H1 (cell line): ENCODE measurements at regions not wholly inside any gene's neighbourhood (a gene's known extent, or its start where the extent isn't known, plus 50 kb on each side); places are given as distances from the start of the nearest gene placed in this dataset.

Experiments used
- CTCF ChIA-PET: fragments of 300-600 bp; sonication (Branson Sonifier 250); formaldehyde crosslinking; loops from one replicate; lab custom pipeline; 2021; ENCODE audit not compliant: partially characterized antibody; lab: Charles Lee
- POLR2A ChIA-PET: fragments of 300-600 bp; sonication (Branson Sonifier 250); formaldehyde crosslinking; loops from one replicate; lab custom pipeline; 2021; ENCODE audit warnings: inconsistent platforms; ENCODE audit not compliant: partially characterized antibody; lab: Charles Lee
- DNase-seq, 2 experiments: peaks; one replicate each; pipeline versions ENCODE4 v3.0.0 to v3.0.0-alpha.2; 2010 to 2022; ENCODE audit warnings: low spot score in 2 of 2, low read depth in 1 of 2, mixed read lengths in 1 of 2
- FAIRE-seq: peaks from 2 replicates; lab custom pipeline; 2011; peaks lifted over from hg19 to GRCh38; lab: Jason Lieb, UNC
- H2AFZ ChIP-seq: 2 replicates; pipeline ENCODE4 v1.8.1; 2012; ENCODE audit warnings: low read length, inconsistent platforms
- H2AK5ac ChIP-seq: 2 replicates; pipeline ENCODE4 v1.6.1; 2013; ENCODE audit warnings: low read depth, low read length
- H2BK120ac ChIP-seq: replicated peaks from 2 replicates; pipeline ENCODE3; 2013; ENCODE audit warnings: low read depth, low read length, inconsistent platforms
- H2BK12ac ChIP-seq: 2 replicates; pipeline ENCODE4 v1.6.1; 2013; ENCODE audit warnings: low read depth, low read length
- H2BK15ac ChIP-seq: 2 replicates; pipeline ENCODE4 v1.6.1; 2013; ENCODE audit warnings: low read length
- H2BK20ac ChIP-seq: 2 replicates; pipeline ENCODE4 v1.6.1; 2013; ENCODE audit warnings: low read length
- H2BK5ac ChIP-seq: 2 replicates; pipeline ENCODE4 v1.6.1; 2013; ENCODE audit warnings: low read depth, low read length
- H3K14ac ChIP-seq: 2 replicates; pipeline ENCODE4 v1.6.1; 2013; ENCODE audit warnings: inconsistent platforms; ENCODE audit not compliant: insufficient read length
- H3K18ac ChIP-seq: 2 replicates; pipeline ENCODE4 v1.6.1; 2013; ENCODE audit warnings: low read length; ENCODE audit errors: extremely low read depth
- H3K23ac ChIP-seq: 2 replicates; pipeline ENCODE4 v1.6.1; 2013; ENCODE audit warnings: inconsistent platforms; ENCODE audit not compliant: insufficient read length
- H3K23me2 ChIP-seq: 2 replicates; pipeline ENCODE4 v1.6.1; 2013; ENCODE audit warnings: low read depth, low read length
- H3K27ac ChIP-seq: 2 replicates; pipeline ENCODE4 v1.6.1; 2011; ENCODE audit warnings: low read depth, low read length, inconsistent platforms
- H3K27me3 ChIP-seq, 4 experiments: replicated peaks in 1 of 4; 1 replicate in 1 of 4; 2 replicates in 3 of 4; pipeline versions ENCODE4 v1.6.1 to v1.8.1; 2011 to 2013; ENCODE audit warnings: low read length in 3 of 4, mild to moderate bottlenecking in 3 of 4, inconsistent platforms in 2 of 4, mixed read lengths in 2 of 4, moderate library complexity in 1 of 4; ENCODE audit not compliant: control insufficient read depth in 3 of 4, insufficient read depth in 3 of 4; ENCODE audit errors: extremely low read depth in 1 of 4
- H3K36me3 ChIP-seq, 4 experiments: 2 replicates each; pipeline versions ENCODE4 v1.6.1 to v1.8.1; 2011 to 2013; ENCODE audit warnings: mild to moderate bottlenecking in 4 of 4, low read length in 3 of 4, moderate library complexity in 2 of 4, control low read depth in 1 of 4, inconsistent platforms in 1 of 4; ENCODE audit not compliant: insufficient read depth in 4 of 4, control insufficient read depth in 2 of 4
- H3K4ac ChIP-seq: replicated peaks from 2 replicates; pipeline ENCODE3; 2013; ENCODE audit warnings: low read length, low read depth, mixed read lengths, inconsistent platforms; ENCODE audit not compliant: insufficient read length
- H3K4me1 ChIP-seq, 4 experiments: replicated peaks in 1 of 4; 1 replicate in 1 of 4; 2 replicates in 3 of 4; pipeline versions ENCODE4 v1.6.1 to v1.8.1; 2011 to 2013; ENCODE audit warnings: low read length in 3 of 4, inconsistent platforms in 2 of 4, mixed read lengths in 1 of 4; ENCODE audit not compliant: insufficient read depth in 4 of 4, control insufficient read depth in 3 of 4
- H3K4me2 ChIP-seq, 2 experiments: 2 replicates each; pipeline versions ENCODE4 v1.6.1 to v1.8.1; 2011 to 2013; ENCODE audit warnings: low read depth in 2 of 2, low read length in 2 of 2, control low read depth in 1 of 2, inconsistent platforms in 1 of 2, mild to moderate bottlenecking in 1 of 2; ENCODE audit not compliant: insufficient read depth in 1 of 2
- H3K4me3 ChIP-seq, 4 experiments: fragments of 200-600, 300-600 bp in 1 of 4; sonication (generic), shearing (Covaris generic), sonication (Bioruptor Twin) in 1 of 4; 2 replicates each; pipeline versions ENCODE4 v1.5.1 to v1.8.1; 2011 to 2016; ENCODE audit warnings: low read length in 4 of 4, low read depth in 3 of 4, control low read depth in 2 of 4, inconsistent platforms in 2 of 4, mild to moderate bottlenecking in 2 of 4, mixed read lengths in 1 of 4, moderate library complexity in 1 of 4; ENCODE audit not compliant: insufficient read depth in 2 of 4; ENCODE audit errors: extremely low read depth in 1 of 4
- H3K56ac ChIP-seq: replicated peaks from 2 replicates; pipeline ENCODE3; 2013; ENCODE audit warnings: low read depth, mild to moderate bottlenecking, mixed read lengths, low read length, inconsistent platforms; ENCODE audit not compliant: insufficient read length
- H3K79me1 ChIP-seq: 2 replicates; pipeline ENCODE4 v1.6.1; 2013; ENCODE audit warnings: low read depth, low read length, control low read depth
- H3K79me2 ChIP-seq, 2 experiments: 2 replicates each; pipeline versions ENCODE4 v1.6.1 to v1.8.1; 2012 to 2013; ENCODE audit warnings: low read length in 2 of 2, mild to moderate bottlenecking in 2 of 2, inconsistent platforms in 1 of 2; ENCODE audit not compliant: insufficient read depth in 2 of 2, control insufficient read depth in 1 of 2
- H3K9ac ChIP-seq, 4 experiments: replicated peaks in 1 of 4; 1 replicate in 1 of 4; 2 replicates in 3 of 4; pipeline versions ENCODE4 v1.6.1 to v1.8.1; 2011 to 2013; ENCODE audit warnings: low read depth in 3 of 4, low read length in 3 of 4, control low read depth in 2 of 4, mild to moderate bottlenecking in 2 of 4, moderate library complexity in 2 of 4, inconsistent platforms in 1 of 4; ENCODE audit errors: extremely low read depth in 1 of 4
- H3K9me3 ChIP-seq, 2 experiments: 2 replicates each; pipeline versions ENCODE4 v1.6.1 to v1.8.1; 2012 to 2013; ENCODE audit warnings: mild to moderate bottlenecking in 2 of 2, moderate library complexity in 2 of 2, control low read depth in 1 of 2, inconsistent platforms in 1 of 2, low read depth in 1 of 2, low read length in 1 of 2, mixed read lengths in 1 of 2; ENCODE audit not compliant: insufficient read depth in 2 of 2
- H4K20me1 ChIP-seq, 2 experiments: replicated peaks in 1 of 2; 2 replicates each; pipeline versions ENCODE3 to v1.8.1; 2011 to 2013; ENCODE audit warnings: inconsistent platforms in 2 of 2, low read length in 2 of 2, mild to moderate bottlenecking in 1 of 2; ENCODE audit not compliant: insufficient read depth in 2 of 2, control insufficient read depth in 1 of 2
- H4K5ac ChIP-seq: 2 replicates; pipeline ENCODE4 v1.6.1; 2013; ENCODE audit warnings: low read length, low read depth, mixed read lengths, inconsistent platforms; ENCODE audit not compliant: insufficient read length
- H4K8ac ChIP-seq: 2 replicates; pipeline ENCODE4 v1.8.0; 2013; ENCODE audit warnings: mild to moderate bottlenecking, moderate library complexity, low read length, inconsistent platforms; ENCODE audit not compliant: insufficient read depth; ENCODE audit errors: extremely low read depth
- H4K91ac ChIP-seq: replicated peaks from 2 replicates; pipeline ENCODE3; 2013; ENCODE audit warnings: low read length, mixed read lengths, inconsistent platforms; ENCODE audit not compliant: insufficient read length
- ASH2L ChIP-seq: fragments of 200-600, 300-600 bp; sonication (generic); IDR thresholded peaks from one replicate; pipeline ENCODE4 v1.7.1; 2017; ENCODE audit warnings: low read length
- CTBP2 ChIP-seq: IDR thresholded peaks from 2 replicates; pipeline ENCODE4 v1.7.0; 2011; ENCODE audit warnings: borderline replicate concordance, mild to moderate bottlenecking, moderate library complexity, mixed read lengths, low read length; ENCODE audit not compliant: insufficient read depth, insufficient read length
- EZH2 ChIP-seq: fragments of 200-600 bp; sonication (generic); IDR thresholded peaks from 2 replicates; pipeline ENCODE4 v1.7.1; 2012; ENCODE audit warnings: low read depth, mild to moderate bottlenecking, moderate library complexity, low read length, inconsistent platforms; ENCODE audit not compliant: severe bottlenecking
- FOSL1 ChIP-seq: IDR thresholded peaks from 2 replicates; pipeline ENCODE4 v1.6.1; 2011; ENCODE audit warnings: mild to moderate bottlenecking, low read depth, low read length, moderate library complexity; ENCODE audit not compliant: insufficient read depth
- HDAC6 ChIP-seq: IDR thresholded peaks from one replicate; pipeline ENCODE4 v1.7.1; 2012; ENCODE audit warnings: low read depth, mild to moderate bottlenecking, inconsistent platforms, low read length, moderate library complexity
- KDM4A ChIP-seq: IDR thresholded peaks from one replicate; pipeline ENCODE4 v1.7.1; 2012; ENCODE audit warnings: low read depth, mild to moderate bottlenecking, moderate library complexity, low read length, inconsistent platforms; ENCODE audit not compliant: severe bottlenecking
- POLR2A ChIP-seq, 2 experiments: IDR thresholded peaks; 1 replicate in 1 of 2; 2 replicates in 1 of 2; pipeline ENCODE4 v1.6.1; 2011; ENCODE audit warnings: low read depth in 2 of 2, low read length in 2 of 2, mild to moderate bottlenecking in 2 of 2; ENCODE audit errors: control extremely low read depth in 1 of 2
- SP2 ChIP-seq: IDR thresholded peaks from 2 replicates; pipeline ENCODE4 v1.6.1; 2012; ENCODE audit warnings: mild to moderate bottlenecking, low read length, inconsistent platforms
- SP4 ChIP-seq: IDR thresholded peaks from 2 replicates; pipeline ENCODE4 v1.6.1; 2012; ENCODE audit warnings: low read length, inconsistent platforms
- SUZ12 ChIP-seq: fragments of 200-600 bp; sonication (generic); IDR thresholded peaks from 2 replicates; pipeline ENCODE4 v1.6.1; 2012; ENCODE audit warnings: mild to moderate bottlenecking, inconsistent platforms, low read length, moderate library complexity, mixed read lengths
- TAF7 ChIP-seq: optimal IDR thresholded peaks from 2 replicates; pipeline ENCODE3; 2011; ENCODE audit warnings: low read depth, mild to moderate bottlenecking, inconsistent platforms, low read length, moderate library complexity, borderline replicate concordance
- TCF12 ChIP-seq: IDR thresholded peaks from 2 replicates; pipeline ENCODE4 v1.6.1; 2011; ENCODE audit warnings: low read depth, mild to moderate bottlenecking, low read length

- no peaks in the 10 kb centered on the region for H3K79me1 ChIP-seq
- H4K91ac ChIP-seq: no peak overlapping the region
- H3K4me1 ChIP-seq: peaks cover 0 to 5% (median 3%) of the 10 kb centered on the region in 4 experiments; a peak in 3 of 7 replicates
- no peak overlapping the region for H3K27ac ChIP-seq
- H4K20me1 ChIP-seq: no peaks in the 10 kb centered on the region
- no peak overlapping the region for H3K4me3 ChIP-seq
- ChIA-PET POLR2A (no interaction called here), CTCF (no interaction called here)
- no peak overlapping the region for H2BK5ac ChIP-seq
- no peaks in the 10 kb centered on the region for H3K9me3 ChIP-seq
- no peak overlapping the region for H2BK15ac ChIP-seq
- FAIRE-seq (no peak), DNase-seq (no peak)
- no peak overlapping the region for H2AFZ ChIP-seq
- H3K9ac ChIP-seq: no peak overlapping the region
- H2AK5ac ChIP-seq: no peak overlapping the region
- H2BK20ac ChIP-seq: no peak overlapping the region
- H3K4me2 ChIP-seq: no peak overlapping the region
- H3K27me3 ChIP-seq: no peaks in the 10 kb centered on the region
- H3K14ac ChIP-seq: no peak overlapping the region
- H3K23ac ChIP-seq: no peak overlapping the region
- H3K36me3 ChIP-seq: no peaks in the 10 kb centered on the region
- H2BK12ac ChIP-seq: no peak overlapping the region
- no peaks in the 10 kb centered on the region for H3K79me2 ChIP-seq
- H4K5ac ChIP-seq: no peak overlapping the region
- H3K56ac ChIP-seq: no peak overlapping the region
- no peaks in the 10 kb centered on the region; the same call in 1 of the 2 replicates for H3K23me2 ChIP-seq
- no peak overlapping the region for H3K18ac ChIP-seq
- no peak overlapping the region for H2BK120ac ChIP-seq
- H4K8ac ChIP-seq: no peak overlapping the region
- H3K4ac ChIP-seq: no peak overlapping the region
- TF ChIP-seq ASH2L (no peak), EZH2 (no peak), SP4 (no peak), HDAC6 (no peak), POLR2A (IDR thresholded peaks at IDR 0.05; ENCODE audit: control extremely low read depth in 1 of 2, low read depth in 2 of 2, low read length in 2 of 2) (no peak), FOSL1 (no peak), SP2 (no peak), KDM4A (no peak), TCF12 (no peak), SUZ12 (no peak), CTBP2 (no peak), TAF7 (no peak)
Measured at GRCh38 chr16:79915761-79916160, 315.2 kb upstream of the MAF start.
